ENCODE measurements at regions not wholly inside any gene's neighbourhood (a gene's known extent, or its start where the extent isn't known, plus 50 kb on each side); places are given as distances from the start of the nearest gene placed in this dataset.
A peak's percentile ranks its signal among the peaks of the same experiment; 100 is the strongest.

GRCh38 chr5:89840906-89841305, 568.6 kb downstream of the CETN3 start:
- no peaks in the 10 kb centered on the region for H3K27me3 ChIP-seq (ENCODE audit: insufficient read depth, low read length)
- H3K27me3 Mint-ChIP-seq (ENCODE audit: low read depth, unreplicated experiment) = no peaks in the 10 kb centered on the region
- peaks cover 1% of the 10 kb centered on the region for H3K9me3 ChIP-seq (ENCODE audit: insufficient read depth, low read depth, low read length)
- no peaks in the 10 kb centered on the region for H3K9me3 Mint-ChIP-seq (ENCODE audit: unreplicated experiment)
- no peak overlapping the region for H2AFZ ChIP-seq (ENCODE audit: low read depth, low read length)
- no peak overlapping the region for H3K4me3 ChIP-seq (ENCODE audit: insufficient read depth, low read depth, low read length)
- no peak overlapping the region for H3K9ac ChIP-seq (ENCODE audit: low read length)
- no peaks in the 10 kb centered on the region for H3K4me1 ChIP-seq (ENCODE audit: insufficient read depth, low read length)
- no peaks in the 10 kb centered on the region for H3K36me3 Mint-ChIP-seq (ENCODE audit: low read depth, unreplicated experiment)
- H3K27ac ChIP-seq (ENCODE audit: low read depth, low read length) = no peak overlapping the region
- no peak for TF ChIP-seq EZH2 (IDR thresholded peaks at IDR 0.05; ENCODE audit: insufficient read depth, low read length)
- TF ChIP-seq CTCF (IDR thresholded peaks at IDR 0.05; ENCODE audit: insufficient read depth, low read depth, low read length) = no peak
- DNase-seq (ENCODE audit: low read depth) (no peak), FAIRE-seq (no peak)
- H3K79me2 ChIP-seq (ENCODE audit: insufficient read depth, low read length) = no peaks in the 10 kb centered on the region
- no peak overlapping the region for H3K27ac Mint-ChIP-seq (ENCODE audit: unreplicated experiment)
- no peak overlapping the region for H3K4me3 Mint-ChIP-seq (ENCODE audit: unreplicated experiment)
- no peak overlapping the region for H3K4me2 ChIP-seq (ENCODE audit: low read length)
- H4K20me1 ChIP-seq (ENCODE audit: insufficient read depth, low read length) = no peaks in the 10 kb centered on the region
- no peaks in the 10 kb centered on the region for H3K36me3 ChIP-seq (ENCODE audit: insufficient read depth, low read length)
- H3K4me1 Mint-ChIP-seq (ENCODE audit: low read depth, unreplicated experiment) = peaks cover 2% of the 10 kb centered on the region

- Histone ChIP-seq H4K20me1 (ENCODE audit: insufficient read depth, low read length) (no peaks in the 10 kb centered on the region), H3K36me3 (ENCODE audit: insufficient read depth, low read length) (no peaks in the 10 kb centered on the region), H2AFZ (ENCODE audit: low read depth, low read length) (no peak overlapping the region), H3K79me2 (ENCODE audit: insufficient read depth, low read length) (no peaks in the 10 kb centered on the region), H3K27me3 (ENCODE audit: insufficient read depth, low read length) (no peaks in the 10 kb centered on the region), H3K4me3 (ENCODE audit: insufficient read depth, low read depth, low read length) (no peak overlapping the region), H3K9me3 (ENCODE audit: insufficient read depth, low read depth, low read length) (no peaks in the 10 kb centered on the region), H3K4me1 (ENCODE audit: insufficient read depth, low read length) (no peaks in the 10 kb centered on the region), H3K4me2 (ENCODE audit: low read length) (no peak overlapping the region), H3K27ac (ENCODE audit: low read depth, low read length) (no peak overlapping the region), H3K9ac (ENCODE audit: low read length) (no peak overlapping the region)
- no peak overlapping the region for H3K27ac Mint-ChIP-seq (ENCODE audit: unreplicated experiment)
- FAIRE-seq (no peak), DNase-seq (ENCODE audit: low read depth) (peak; percentile 2)
- no peak overlapping the region for H3K4me3 Mint-ChIP-seq (ENCODE audit: unreplicated experiment)
- H3K27me3 Mint-ChIP-seq (ENCODE audit: low read depth, unreplicated experiment) = peaks cover 2% of the 10 kb centered on the region
- no peaks in the 10 kb centered on the region for H3K4me1 Mint-ChIP-seq (ENCODE audit: low read depth, unreplicated experiment)
- TF ChIP-seq CTCF (IDR thresholded peaks at IDR 0.05; ENCODE audit: insufficient read depth, low read depth, low read length) = no peak
- TF ChIP-seq EZH2 (IDR thresholded peaks at IDR 0.05; ENCODE audit: insufficient read depth, low read length) = no peak
- no peaks in the 10 kb centered on the region for H3K36me3 Mint-ChIP-seq (ENCODE audit: low read depth, unreplicated experiment)
- H3K9me3 Mint-ChIP-seq (ENCODE audit: unreplicated experiment) = no peaks in the 10 kb centered on the region
Measured at GRCh38 chr5:89830691-89831090, 578.9 kb downstream of the CETN3 start.

DNA sequence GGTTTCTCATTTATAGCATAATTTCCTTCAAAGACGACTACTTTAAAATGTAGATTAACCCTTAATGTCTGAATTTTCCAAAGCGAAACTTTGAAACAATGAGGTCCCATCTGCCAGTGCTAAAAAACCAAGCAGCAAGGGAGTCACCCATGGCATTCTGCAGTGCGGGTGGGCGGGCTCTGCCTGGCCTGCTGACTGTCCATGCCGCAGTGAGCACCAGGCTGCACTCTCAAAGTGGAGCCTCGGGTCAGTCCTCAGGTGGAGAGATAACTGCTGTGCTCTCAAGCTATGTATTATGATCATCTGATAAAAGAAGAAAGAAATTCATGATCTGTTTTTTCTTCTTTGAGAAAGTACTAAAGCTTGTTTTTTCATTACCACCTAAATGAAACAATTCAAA, 581.6 kb downstream of the CETN3 start:
- no peaks in the 10 kb centered on the region for H3K4me1 Mint-ChIP-seq (ENCODE audit: low read depth, unreplicated experiment)
- H3K27me3 Mint-ChIP-seq (ENCODE audit: low read depth, unreplicated experiment) = peaks cover 2% of the 10 kb centered on the region
- Histone ChIP-seq H3K9me3 (ENCODE audit: insufficient read depth, low read depth, low read length) (no peaks in the 10 kb centered on the region), H3K4me1 (ENCODE audit: insufficient read depth, low read length) (no peaks in the 10 kb centered on the region), H3K27ac (ENCODE audit: low read depth, low read length) (no peak overlapping the region), H3K9ac (ENCODE audit: low read length) (no peak overlapping the region), H3K27me3 (ENCODE audit: insufficient read depth, low read length) (no peaks in the 10 kb centered on the region), H4K20me1 (ENCODE audit: insufficient read depth, low read length) (no peaks in the 10 kb centered on the region), H3K4me3 (ENCODE audit: insufficient read depth, low read depth, low read length) (no peak overlapping the region), H3K79me2 (ENCODE audit: insufficient read depth, low read length) (no peaks in the 10 kb centered on the region), H3K4me2 (ENCODE audit: low read length) (no peak overlapping the region), H2AFZ (ENCODE audit: low read depth, low read length) (no peak overlapping the region), H3K36me3 (ENCODE audit: insufficient read depth, low read length) (no peaks in the 10 kb centered on the region)
- H3K27ac Mint-ChIP-seq (ENCODE audit: unreplicated experiment) = no peak overlapping the region
- TF ChIP-seq EZH2 (IDR thresholded peaks at IDR 0.05; ENCODE audit: insufficient read depth, low read length) (no peak), CTCF (IDR thresholded peaks at IDR 0.05; ENCODE audit: insufficient read depth, low read depth, low read length) (no peak)
- H3K9me3 Mint-ChIP-seq (ENCODE audit: unreplicated experiment) = no peaks in the 10 kb centered on the region
- no peak for FAIRE-seq
- H3K36me3 Mint-ChIP-seq (ENCODE audit: low read depth, unreplicated experiment) = no peaks in the 10 kb centered on the region
- DNase-seq (ENCODE audit: low read depth) = no peak
- H3K4me3 Mint-ChIP-seq (ENCODE audit: unreplicated experiment) = no peak overlapping the region
